AG09309 (cell line): ENCODE measurements at regions not wholly inside any gene's neighbourhood (a gene's known extent, or its start where the extent isn't known, plus 50 kb on each side); places are given as distances from the start of the nearest gene placed in this dataset.

Source experiments
- DNase-seq: peaks from one replicate; pipeline ENCODE4 v3.0.0-alpha.2; 2010; ENCODE audit warnings: low read depth
- H3K4me3 ChIP-seq: 2 replicates; pipeline ENCODE4 v1.5.1; 2011; ENCODE audit warnings: mild to moderate bottlenecking, low read depth, low read length, moderate library complexity; ENCODE audit not compliant: control insufficient read depth
- CTCF ChIP-seq: IDR thresholded peaks from 2 replicates; pipeline ENCODE4 v1.5.1; 2011; ENCODE audit warnings: mild to moderate bottlenecking, low read depth, low read length, inconsistent platforms; ENCODE audit not compliant: insufficient read depth, control insufficient read depth; ENCODE audit errors: missing control alignments

GRCh38 chr4:149029056-149029651 lies 586.9 kb upstream of the NR3C2 start:
- no peak for DNase-seq
- no peak for TF ChIP-seq CTCF
- H3K4me3 ChIP-seq = no peak overlapping the region

- TF ChIP-seq CTCF = no peak
- H3K4me3 ChIP-seq = no peak overlapping the region
- DNase-seq = no peak
These were observed 584.5 kb upstream of the NR3C2 start for GRCh38 chr4:149026696-149027095.

GRCh38 chr4:149017002-149017734 lies 575.0 kb upstream of the NR3C2 start:
- no peak for TF ChIP-seq CTCF
- DNase-seq = no peak
- no peak overlapping the region for H3K4me3 ChIP-seq

- H3K4me3 ChIP-seq = no peak overlapping the region
- TF ChIP-seq CTCF = no peak
These were observed 567.0 kb upstream of the NR3C2 start for GRCh38 chr4:149009223-149009622.

GRCh38 chr4:149008415-149009025 lies 566.3 kb upstream of the NR3C2 start:
- no peak overlapping the region for H3K4me3 ChIP-seq
- DNase-seq = no peak
- no peak for TF ChIP-seq CTCF

More at GRCh38 chr4:149009223-149009622, 567.0 kb upstream of the NR3C2 start:
- no peak for DNase-seq

- no peak for DNase-seq
- TF ChIP-seq CTCF = no peak
These were observed 563.0 kb upstream of the NR3C2 start for GRCh38 chr4:149005191-149005590.

More at GRCh38 chr4:149005191-149005590, 563.0 kb upstream of the NR3C2 start:
- no peak overlapping the region for H3K4me3 ChIP-seq
